Eye (tissue), 1 donor: ENCODE measurements at regions not wholly inside any gene's neighbourhood (a gene's known extent, or its start where the extent isn't known, plus 50 kb on each side); places are given as distances from the start of the nearest gene placed in this dataset.

Experiments used
- DNase-seq: peaks from one replicate; pipeline ENCODE4 v3.0.0-alpha.2; 2015

DNA sequence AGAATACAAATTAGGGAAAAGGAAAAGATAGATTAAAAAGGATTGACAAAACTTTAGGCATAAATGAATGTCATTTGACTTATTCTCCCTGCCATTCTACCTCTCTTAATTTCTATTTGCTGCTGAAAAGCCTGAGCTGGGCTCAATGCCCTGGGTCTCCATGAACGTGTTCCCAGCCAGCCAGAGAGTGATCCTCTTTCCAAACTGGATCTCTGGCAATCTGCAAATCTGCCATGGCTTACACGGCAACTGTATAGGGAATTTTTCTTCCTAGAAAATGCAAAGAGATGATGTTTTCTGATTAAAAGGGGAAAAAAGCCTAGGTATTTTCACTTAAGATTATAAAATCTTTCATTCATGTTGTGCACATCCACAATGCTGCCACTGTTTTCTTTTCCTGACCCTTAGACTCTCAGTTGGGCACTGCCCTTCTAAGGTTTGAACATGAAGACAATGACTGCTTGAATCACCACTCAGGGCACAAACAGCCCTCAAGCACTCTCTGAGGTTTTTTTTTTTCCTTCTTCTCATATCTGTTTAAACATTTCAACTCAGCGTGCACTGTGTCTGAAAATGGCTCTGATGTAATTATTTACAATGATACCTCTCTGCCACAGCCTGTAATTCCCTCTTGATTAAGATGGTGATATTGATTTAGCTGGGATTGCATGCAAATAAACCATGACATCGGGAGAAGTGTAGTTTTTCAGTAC lies 60.3 kb downstream of the DACT1 start:
- DNase-seq, result no peak

DNA sequence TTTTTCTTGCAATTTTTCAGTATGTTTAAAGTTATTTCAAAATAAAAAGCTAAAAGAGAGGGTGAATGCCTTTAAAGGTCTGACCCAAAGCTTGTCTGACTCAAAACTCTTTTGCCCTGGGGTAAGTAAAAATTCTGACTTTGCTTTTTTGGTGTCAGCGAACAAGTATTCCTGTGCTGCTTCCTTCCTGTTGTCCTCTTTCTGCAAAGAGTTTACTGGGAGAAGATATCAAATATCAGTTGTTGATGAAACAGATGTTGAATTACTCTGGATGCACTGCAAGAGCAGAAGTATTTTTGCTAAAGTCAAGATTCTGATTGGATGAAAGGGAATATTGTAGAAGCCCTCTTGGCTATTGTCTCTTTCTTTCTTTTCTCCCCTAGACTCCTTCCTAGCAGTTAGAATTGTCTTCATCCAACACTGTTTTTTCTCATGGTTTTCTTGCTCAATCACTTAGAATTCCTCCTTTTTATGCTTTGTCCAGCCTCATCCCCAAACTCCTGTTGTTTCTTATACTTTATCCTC lies 62.0 kb downstream of the DACT1 start:
- DNase-seq, result no peak

DNA sequence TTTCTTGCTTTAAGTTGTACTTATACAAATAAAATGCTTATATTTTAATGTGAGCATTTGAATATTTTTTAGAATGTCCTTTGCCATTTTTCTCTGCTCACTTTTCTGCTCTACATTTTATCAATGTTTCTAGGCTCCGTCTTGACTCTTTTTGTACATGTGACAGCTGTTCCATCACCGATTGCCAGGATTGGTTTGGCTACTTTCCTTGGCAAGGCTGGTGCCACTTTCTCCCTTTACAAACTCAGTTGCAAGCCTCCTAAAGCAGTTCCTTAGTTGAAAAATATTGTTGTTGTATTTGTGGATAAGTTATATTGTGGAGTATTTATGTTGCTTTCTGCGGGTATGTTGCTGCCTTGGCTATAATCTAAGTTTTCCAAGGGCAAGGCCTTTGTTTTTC lies 63.4 kb downstream of the DACT1 start:
- no peak for DNase-seq

DNA sequence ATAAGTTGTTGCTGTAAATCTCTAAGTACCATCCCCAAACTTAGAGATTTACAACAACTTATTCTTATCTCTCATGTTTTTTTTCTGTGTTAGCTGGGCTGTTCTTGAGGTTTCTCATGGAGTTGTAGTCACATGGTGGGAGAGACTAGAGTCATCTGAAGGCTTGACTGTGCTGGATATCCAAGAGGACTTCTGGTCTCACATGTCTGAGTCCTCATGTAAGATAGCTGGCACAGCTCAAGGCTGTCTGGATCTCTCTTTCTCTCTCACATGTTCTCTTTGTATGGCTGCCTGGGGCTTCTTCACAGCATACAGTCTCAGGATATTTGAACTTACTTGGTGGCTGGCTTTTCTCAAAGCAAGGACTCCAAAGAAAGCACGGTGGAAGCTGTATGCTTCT lies 63.8 kb downstream of the DACT1 start:
- no peak for DNase-seq

DNA sequence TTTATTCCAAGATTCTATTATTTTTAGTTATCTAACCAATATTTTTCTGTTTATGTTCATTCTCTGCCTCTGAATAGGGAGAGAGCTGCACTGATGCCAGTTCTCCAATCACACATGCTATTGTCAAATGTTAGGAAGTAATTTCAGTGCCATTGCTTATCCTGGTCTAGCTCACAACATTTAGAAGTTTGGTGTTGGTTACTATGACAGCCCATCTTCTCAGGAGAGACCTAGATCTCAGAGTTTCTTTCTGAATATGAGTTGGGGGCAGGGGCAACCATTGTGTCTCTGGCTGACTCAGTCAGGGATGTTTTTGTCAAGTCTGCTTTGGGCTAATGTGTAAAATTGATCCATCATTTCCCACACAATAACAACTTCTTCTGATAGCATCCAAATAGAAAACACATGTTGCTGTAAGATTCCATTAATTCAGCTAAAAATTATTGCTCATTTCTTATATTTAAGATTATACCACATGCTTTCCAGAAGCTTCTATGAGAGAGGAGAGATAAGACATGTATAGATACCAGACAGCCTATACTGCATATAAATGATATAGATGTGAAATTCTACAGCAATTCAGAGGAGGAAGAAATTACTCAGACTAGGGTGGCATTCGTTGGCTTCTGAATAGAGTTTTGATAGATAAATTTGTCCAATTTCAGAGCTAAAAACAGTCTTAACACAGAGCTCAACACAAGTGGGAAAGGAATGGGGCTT lies 64.8 kb downstream of the DACT1 start:
- DNase-seq, result peak; percentile 20

DNA sequence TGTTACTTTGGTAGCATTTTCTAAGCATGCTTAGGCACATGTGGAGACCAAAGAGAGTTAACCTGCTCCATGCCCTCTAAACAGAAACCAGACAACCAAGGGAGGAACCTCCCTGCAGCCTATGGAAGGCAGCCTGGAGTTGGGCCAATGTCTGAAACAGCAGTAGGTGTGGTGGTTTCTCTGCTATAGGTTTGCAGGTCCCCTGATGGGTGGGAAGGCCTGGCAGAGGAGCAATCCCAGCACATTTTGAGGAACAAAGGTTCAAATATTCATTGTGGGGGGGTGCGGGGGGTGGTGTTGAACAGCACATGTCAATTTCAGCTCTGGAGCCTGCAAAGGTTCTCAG lies 65.4 kb downstream of the DACT1 start:
- DNase-seq, result no peak

DNA sequence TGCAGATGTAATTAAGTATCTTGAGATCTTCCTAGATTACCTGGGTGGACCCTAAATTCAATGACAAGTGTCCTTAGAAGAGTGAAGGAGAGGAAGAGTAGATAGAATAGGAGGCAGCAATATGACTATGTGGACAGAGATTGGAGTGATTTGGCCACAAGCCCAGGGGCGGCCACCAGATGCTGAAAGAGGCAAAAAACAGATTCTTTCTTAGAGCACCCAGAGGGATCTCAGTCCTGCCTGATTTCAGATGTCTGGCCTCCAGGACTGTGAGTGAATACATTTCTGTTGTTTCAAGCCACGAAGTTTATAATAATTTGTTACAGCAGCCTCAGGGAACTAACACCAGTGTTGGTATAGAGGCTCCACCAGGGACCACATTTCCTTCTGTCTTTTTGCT lies 67.3 kb downstream of the DACT1 start:
- DNase-seq, result no peak

DNA sequence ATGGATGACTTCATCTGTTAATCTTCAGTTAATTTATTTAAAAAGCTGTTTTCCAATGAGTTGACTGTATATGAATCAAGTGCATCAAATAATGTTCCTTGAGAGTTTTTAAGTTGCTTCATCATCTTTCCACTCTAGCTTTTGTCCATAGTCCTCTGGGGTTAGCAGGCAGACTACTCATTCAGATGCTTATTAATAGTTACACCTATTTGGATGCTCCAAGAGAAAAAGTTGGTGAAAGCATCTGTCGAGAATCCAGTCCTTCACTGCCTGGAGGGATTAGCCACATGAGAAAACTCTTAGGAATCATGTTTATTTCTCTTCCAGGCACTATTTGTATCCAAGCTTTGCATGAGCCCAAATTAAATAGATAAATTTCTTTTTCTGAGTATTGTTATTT lies 70.2 kb downstream of the DACT1 start:
- DNase-seq, result no peak

DNA sequence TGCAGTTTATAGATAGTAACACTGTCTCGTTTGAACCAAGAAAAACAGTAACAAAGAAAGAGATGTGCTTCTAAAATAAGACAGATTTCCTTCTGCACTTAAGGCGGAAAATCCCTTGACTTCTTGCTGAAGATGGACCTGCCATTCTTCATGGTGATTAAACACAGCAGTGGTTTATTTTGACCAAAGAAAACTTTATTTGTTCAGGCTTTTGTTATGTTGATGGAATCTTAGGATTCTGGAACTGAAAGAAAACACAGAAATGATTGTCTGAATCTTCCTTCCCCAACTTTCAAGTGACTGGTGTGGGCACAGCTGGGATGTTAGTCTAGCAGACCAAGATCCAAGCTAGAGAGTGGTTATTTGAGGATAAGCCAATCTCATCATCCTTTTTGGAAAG lies 72.2 kb downstream of the DACT1 start:
- DNase-seq, result no peak

DNA sequence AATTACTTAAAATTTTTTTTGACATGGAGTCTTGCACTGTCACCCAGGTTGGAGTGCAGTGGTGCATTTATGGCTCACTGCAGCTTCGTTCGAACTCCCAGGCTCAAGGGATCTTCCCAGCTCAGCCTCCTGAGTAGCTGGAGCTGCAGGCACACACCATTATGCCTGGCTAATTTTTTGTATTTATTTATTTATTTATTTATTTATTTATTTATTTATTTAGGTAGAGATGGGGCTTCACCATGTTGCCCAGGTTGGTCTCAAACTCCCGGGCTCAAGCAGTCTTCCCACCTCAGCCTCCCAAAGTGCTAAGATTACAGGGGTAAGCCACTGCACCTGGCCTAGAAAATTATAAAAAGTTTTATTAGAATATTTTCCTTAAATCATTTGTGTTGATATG lies 73.6 kb downstream of the DACT1 start:
- no peak for DNase-seq

DNA sequence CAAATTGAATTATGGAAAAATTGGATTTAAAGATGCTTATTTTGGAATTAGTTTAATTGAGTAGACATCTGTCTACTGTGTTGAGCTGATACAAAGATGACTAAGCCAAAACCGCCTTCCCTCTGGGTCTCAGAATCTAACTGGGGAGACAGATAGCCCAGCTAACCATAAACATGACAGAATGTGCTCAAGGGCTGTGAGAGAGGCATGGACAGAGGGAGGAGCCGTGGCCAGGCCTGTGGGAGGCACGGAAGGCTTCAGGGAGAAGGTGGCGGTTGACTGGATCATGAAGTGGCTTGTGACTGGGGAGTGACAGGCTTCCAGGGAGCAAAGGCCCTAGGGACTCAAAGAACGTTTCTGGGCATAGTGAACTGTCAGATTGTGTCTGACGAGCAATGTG lies 74.6 kb downstream of the DACT1 start:
- DNase-seq, result no peak

DNA sequence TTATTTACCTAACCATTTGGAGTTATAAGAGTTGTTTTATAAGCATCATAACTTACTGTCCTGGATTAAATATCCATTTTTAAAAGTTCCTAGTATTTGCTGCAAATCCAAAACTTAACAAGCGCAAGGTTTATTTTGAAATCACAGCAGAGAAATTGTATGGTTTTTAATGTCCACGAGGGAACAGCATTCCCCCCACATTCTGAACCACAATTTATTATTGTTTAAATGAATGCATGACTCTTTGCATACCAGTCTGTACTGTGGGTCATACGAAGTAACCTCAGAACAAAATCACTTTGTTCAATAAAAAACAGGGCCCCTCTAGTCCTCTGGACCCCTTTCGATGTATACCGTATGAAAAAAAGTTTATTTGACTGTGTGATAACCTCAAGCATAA lies 75.9 kb downstream of the DACT1 start:
- DNase-seq, result no peak

DNA sequence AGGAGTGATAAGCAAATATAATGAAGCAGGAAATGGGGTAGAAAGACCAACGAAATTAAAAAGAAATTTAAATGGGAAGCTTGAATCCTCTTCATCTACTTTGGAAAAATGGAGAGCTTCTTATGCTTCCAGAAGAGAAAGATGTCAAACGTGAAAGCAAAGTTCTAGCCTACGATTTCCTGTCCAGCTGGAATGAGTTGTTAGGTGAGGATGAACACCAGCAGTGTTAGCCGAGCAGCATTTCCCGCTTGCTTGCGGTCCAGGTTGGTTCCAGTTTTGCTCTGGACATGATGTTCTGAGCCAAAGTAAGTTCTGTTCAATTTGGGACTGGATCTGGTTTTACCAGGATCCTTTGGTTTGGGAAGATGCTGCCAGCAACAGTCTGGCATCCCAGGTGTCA lies 78.9 kb downstream of the DACT1 start:
- DNase-seq, result no peak

DNA sequence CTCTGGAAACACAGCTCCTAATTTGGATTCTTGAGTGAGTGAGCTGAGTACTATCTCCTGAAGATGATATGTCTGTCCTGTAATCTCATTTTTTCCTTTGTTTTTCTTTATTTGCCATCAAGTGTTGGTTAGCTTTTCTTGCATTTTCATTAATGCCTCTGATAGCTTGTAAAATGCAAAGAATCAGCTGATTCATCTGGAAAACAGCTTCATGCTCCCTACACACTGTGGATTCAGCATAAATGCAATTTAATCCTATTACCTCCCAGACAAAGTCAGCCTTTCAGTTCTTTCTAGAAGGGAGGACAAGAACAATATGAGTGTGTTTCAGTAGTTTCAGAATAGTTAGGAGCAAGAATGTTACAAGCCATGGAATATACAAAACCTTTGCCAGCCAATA lies 79.4 kb downstream of the DACT1 start:
- no peak for DNase-seq

DNA sequence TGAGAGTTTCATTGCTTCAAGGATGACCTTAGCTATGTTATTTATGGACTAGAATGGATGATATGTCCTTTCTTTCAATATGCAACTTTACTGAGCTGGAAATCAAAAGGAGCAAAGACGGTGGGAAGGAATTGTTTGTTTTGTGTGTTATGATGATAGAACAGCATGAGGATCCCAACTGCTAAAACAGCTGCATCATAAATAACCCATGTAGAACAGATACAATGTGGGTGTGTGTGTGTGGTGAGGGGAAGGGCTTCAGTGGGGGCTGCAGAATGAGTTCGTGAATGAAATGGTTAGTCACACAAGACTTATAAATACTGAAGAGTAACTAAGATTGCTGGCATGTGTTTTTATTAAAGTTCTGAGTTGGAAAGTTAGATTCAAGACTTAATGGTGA lies 80.1 kb downstream of the DACT1 start:
- no peak for DNase-seq

DNA sequence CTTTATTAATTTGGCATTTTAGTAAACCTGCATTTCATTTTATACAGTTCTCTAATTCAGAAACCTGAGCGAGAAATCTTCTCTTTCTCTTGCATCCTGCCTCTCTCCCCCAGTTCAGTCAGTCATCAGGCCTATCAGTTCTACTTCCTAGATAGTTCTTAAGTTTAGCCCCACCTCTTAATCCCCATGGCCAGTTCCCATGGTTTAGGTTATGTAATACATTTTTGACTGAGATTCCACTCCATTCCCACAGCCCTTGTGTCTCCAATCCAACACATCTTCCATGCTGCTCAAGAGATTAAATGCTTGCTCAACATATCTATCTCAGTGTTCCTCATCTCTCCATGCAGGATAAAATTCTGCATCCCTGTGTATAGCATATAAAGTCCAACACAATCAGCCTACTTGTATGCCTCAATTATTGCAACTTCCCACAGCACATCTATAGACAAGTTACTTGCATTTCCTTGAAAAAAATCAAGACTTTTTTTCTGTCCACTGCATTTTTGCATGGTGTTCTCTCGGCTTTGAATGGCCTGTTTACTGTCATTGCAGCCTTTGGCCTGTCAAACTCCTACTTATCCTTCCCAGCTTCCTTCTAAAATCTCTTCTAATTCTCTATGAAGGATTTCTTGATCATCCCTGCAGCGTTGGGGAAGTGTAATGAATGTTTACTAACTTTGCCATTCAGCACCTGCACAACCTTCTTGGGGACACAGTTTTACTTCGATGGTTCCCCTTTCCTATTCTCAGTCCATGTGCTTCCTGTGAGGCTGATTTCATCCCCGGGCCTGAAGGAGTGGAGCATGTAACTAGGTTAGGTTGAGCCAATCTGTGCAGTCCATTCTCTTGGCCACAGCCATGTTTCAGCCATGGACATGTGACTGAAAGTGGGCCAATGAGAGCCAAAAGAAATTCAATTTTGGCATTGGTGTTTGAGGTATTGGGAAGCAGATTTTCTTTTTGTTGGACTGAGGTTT lies 80.8 kb downstream of the DACT1 start:
- no peak for DNase-seq

DNA sequence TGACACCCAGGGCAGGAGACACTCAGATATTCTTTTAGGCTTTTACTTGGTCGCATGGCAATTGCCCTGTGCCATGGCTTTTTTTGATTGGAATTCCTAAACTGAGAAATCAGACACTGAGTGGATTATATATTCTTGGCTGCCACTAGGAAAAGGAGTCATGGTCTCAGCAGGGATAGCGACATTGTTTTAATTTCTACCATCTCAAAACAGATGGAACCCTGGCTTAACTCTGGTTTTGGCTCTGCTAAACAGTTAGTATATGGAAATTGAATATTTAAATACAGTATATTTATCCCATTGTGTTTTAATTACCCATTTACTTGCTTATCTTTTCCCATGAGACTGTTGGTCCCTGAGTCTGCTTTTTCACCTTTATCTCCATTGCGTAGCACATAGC lies 84.0 kb downstream of the DACT1 start:
- no peak for DNase-seq

DNA sequence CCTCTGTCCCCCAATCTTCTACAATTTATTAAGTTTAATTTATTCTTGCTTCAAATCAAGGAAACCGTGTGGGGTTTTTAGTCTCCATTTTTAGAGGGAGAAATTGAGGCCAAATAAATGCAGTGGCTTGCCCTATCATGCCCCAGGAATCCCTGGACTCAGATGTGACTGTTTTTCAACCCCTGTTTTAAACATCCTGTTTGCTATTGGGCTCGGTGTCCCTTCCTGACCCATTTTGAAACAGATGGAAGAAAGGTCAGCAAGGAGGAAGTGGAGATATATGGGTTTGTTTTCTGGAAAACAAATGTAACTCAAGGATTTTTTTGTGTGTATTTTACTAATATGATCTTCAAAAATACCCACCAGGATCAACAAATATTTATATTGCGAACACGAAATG lies 84.7 kb downstream of the DACT1 start:
- no peak for DNase-seq

DNA sequence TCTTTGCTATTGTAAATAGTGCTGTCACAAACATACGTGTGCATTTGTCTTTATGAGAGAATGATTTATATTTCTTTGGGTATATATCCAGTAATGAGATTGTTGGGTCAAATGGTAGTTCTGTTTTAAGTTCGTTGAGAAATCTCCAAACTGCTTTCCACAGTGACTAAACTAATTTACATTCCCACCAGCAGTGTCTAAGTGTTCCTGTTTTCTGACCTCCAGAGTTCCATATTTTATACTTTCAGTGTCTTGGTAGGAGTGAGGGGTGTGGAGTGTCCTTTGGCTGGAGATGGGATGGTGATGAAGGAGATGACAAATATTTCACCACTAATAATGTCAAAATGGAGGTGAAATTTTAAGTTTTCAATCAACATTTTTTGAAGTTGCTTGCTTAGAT lies 86.4 kb downstream of the DACT1 start:
- DNase-seq, result no peak

DNA sequence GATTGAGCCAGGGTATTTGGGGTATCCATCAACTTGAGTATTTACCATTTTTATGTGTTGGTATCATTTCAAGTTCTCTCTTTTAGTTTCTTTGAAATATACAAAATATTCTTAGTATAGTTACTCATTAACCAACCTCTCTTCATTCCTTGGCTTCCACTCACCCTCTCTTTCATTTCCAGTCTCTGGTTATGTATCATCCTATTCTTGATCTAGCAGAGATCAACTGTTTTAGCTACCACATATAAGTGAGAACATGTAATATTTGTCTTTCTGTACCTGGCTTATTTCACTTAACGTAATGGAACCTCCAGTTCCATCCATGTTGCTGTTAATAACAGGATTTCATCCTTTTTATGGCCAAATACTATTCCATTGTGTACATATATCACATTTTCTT lies 86.9 kb downstream of the DACT1 start:
- DNase-seq, result no peak

DNA sequence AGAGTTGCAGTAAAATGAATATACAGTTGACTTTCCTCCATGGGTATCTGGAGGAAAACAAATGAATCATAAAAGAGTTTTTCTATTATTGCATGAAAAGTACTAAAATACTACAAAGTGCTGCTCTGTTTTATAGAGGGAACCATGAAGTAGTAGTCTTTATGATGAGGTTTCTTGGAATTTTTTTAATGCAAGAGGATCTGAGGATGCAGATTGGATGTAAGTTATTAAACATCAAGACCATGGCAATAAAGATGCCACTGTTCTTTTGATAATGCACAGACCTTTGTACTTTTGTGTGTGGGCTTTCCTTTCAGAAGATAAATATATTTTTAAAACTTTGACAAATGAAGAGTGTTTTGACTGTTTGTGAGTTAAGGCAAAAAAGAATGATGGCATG lies 87.5 kb downstream of the DACT1 start:
- no peak for DNase-seq

DNA sequence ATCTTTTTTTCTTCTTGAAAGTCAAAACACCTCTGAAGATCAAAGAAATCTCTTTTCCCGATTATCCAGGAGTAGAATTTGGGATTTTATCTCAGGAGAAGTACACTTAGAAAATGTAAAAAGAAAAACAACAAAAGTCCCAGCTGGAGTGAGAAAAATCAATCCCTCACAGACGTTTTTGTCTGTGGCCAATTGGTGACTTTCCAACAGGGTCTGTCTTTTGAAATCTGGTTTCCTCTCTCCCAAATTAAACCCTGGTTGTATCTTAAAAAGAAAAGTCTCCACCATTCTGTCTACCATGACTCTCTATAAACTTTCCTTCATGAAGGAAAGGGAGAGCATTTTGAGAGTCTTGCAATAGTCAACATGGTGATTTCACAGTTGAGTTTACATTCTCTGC lies 88.1 kb downstream of the DACT1 start:
- DNase-seq, result no peak

DNA sequence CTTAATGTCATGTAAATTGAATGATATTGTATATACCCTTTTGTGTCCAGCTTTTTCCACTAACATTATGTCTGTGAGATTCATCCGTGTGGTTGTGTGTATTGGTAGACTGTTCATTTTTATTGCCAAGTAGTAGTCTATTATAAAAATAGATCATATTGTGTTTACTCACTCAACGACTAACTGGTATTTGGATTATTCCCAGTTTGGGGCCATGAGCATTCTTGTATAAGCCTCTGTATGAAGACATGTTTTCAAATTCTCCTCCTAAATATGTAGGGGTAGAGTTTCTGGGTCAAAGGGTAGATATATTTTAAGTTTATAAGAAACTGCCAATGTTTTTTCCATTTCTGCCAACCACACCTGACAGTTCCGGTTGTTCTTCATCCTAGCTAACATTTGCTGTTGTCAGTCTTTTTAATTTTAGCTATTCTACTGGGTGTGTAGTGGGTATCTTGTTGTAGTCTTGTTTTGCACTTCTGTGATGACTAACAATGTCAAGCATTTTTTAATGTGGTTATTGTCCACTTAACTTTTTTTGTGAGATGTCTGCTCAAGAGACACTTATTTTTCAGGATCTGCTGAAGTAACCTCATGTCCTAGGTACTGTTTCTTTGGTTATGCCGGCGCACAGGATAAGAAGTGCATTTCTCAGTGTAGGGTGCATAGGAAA lies 93.2 kb downstream of the DACT1 start:
- DNase-seq, result no peak
